HG03135 (cell line): ENCODE measurements at regions not wholly inside any gene's neighbourhood (a gene's known extent, or its start where the extent isn't known, plus 50 kb on each side); places are given as distances from the start of the nearest gene placed in this dataset.
"Not testable (repeated sequence)": the region's sequence is repeated elsewhere in the genome, so short reads cannot be mapped to it uniquely, and the experiment has no call there.

Experiments used
- ATAC-seq: cut with Tn5 transposase; IDR thresholded peaks from one replicate; pipeline ENCODE4 v1.9.1; 2021; ENCODE audit warnings: mild to moderate bottlenecking, moderate library complexity; ENCODE audit not compliant: unreplicated experiment

DNA sequence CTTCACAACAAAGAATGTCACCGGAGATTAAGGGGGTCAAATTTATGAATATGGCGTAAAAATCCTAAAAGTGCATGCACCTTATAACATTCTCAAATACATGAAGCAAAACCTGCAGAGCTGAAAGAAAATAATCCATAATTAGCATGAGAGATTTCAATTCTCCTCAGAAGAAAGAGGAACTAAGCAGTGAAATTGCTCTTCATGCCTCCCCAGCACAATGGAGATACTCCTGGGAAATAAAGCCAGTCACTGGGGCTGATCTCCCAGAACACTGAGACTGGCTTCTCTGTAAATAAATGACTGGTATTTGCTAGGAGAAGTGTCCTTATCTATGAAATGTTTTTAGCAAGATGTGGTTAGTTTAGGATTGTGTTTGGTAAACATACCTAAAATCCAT lies 68.1 kb downstream of the GOLGA6L6 start:
- not testable (repeated sequence) for ATAC-seq

DNA sequence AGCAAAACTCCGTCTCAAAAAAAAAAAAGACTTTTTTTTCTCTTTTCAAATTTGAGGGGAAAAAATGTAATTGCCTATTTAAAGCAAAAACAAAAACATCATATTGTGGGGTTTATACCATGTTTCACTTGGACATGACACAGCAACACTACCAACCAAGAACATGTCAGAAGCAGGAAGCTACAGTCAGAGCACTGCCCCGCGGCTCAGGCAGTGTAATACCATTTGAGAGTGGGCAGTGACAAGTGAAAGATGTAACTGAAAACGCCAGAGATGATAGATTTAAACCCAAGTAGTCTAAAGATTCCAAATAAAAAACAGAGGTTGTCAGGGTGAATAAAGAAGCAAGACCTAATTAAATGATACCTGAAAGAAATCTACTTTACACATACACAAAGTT lies 68.6 kb downstream of the GOLGA6L6 start:
- not testable (repeated sequence) for ATAC-seq

DNA sequence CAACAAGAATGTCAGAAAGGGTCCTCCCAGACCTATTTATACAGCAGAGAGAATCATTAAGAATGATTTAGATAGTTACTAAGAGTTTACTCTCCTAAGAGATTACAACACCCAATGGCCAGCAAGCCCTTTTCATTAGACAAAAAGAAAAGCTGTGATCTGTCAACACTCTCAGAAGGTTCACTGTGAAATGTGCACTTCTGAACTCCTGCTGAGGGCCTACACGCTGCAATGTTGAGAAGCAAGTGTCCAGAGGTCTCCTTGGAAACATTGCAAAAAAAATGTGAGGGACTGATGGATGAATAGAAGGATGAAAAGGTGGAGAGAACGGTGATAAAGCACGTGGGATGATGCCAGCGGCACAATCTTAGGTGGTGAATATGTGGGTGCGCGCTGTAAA lies 70.8 kb downstream of the GOLGA6L6 start:
- ATAC-seq: not testable (repeated sequence)

DNA sequence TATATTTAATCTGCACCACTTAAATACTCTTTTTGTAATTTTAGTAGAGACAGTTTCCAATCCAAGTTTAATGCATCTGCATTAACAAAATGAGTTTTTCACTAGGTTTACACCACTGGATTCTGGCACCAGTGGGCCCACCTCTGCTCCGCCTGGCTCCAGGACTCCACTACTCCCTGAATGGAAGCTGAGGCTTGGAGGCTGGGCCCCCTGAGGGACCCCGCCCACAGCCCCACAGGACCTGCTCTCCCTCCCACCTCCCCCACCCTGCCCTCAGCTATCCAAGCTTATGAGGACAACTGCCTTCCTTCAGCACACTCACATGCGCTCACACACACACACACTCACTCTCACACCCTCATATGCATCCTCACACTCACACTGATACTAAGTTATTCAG lies 100.5 kb downstream of the GOLGA6L6 start:
- not testable (repeated sequence) for ATAC-seq

GRCh38 chr15:20440390-20440789 lies 101.2 kb downstream of the GOLGA6L6 start:
- ATAC-seq: not testable (repeated sequence)

- not testable (repeated sequence) for ATAC-seq
Measured at GRCh38 chr15:20439111-20439510, 102.5 kb downstream of the GOLGA6L6 start.

DNA sequence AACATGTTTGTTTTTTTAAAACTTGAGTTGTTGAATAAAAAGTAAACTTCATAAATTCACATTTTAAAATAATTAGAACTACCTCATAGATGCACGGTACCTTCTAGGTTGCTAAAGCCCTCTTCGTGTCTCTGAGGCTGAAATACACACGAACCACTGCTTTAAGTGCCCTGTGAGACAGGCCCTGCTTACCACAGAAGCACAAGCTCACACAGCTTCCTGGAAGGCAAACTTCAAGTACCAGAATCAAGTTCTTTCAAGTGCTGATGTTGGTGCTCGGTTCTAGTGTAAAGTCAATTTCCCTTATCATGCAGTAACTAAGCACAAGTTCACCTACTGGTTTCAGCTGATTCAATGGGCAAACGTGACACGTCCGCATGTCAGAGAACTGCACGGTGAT lies 103.3 kb downstream of the GOLGA6L6 start:
- ATAC-seq: not testable (repeated sequence)

DNA sequence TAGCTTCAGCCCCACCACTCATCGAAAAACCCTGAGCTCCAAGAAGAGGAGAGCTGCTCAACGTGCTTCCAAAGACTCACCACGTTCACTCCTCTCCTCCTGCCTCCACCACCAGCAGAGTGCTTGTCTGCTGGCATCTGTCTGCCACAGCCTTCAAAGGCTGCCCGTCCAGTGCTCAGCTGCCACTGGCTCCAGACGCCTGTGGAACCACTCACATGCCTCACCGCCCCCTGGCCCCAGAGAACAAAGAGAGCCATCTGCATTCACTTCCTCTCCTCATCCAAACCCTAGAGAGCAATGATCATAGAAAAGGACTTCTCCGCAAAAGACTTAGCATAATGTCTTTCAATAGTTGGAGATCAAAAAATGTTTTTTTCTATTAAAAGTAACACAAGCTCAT lies 108.1 kb downstream of the GOLGA6L6 start:
- ATAC-seq: not testable (repeated sequence)

- ATAC-seq: not testable (repeated sequence)
Measured at GRCh38 chr15:20430495-20430894, 111.1 kb downstream of the GOLGA6L6 start.

DNA sequence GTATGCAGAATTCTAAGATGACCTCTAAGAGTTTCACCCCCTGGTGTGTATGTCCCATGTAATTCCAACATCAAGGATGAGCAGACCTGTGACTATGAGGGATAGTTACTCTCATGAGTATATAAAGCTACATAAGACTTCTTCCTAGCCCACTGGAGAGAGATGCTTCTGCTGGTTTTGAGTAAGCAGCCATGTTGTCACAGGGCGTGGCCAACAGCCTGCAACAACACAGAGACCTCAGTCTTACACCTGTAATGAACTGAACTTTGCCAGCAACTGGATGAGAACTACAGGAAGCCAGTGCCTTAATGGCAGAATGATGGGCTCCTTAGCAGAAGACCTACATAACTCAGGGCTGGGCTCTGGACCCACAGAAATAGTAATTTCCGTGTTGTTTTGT lies 120.9 kb downstream of the GOLGA6L6 start:
- not testable (repeated sequence) for ATAC-seq

- ATAC-seq: not testable (repeated sequence)
Measured at GRCh38 chr15:20416618-20417017, 125.0 kb downstream of the GOLGA6L6 start.

- ATAC-seq: not testable (repeated sequence)
Measured at GRCh38 chr15:20409667-20410198, 131.9 kb downstream of the GOLGA6L6 start.

DNA sequence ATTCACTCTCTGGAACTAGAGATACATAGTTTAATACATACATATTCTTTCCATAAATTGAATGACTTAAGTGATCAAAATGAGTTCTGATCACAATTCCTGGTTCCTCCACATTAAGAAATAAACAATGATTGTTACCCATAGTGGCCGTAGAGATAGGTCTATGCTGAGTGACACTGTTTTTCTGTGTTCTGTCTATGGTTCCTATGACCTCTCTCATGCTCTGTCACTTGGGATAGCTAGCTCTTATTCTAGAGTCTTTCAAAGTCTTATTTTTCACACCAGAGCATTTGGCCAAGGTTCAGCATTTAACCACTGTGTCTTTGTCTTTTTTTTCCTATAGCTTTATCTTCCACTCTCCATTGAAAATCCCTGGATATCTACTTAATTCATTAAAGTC lies 132.4 kb downstream of the GOLGA6L6 start:
- no peak for ATAC-seq

DNA sequence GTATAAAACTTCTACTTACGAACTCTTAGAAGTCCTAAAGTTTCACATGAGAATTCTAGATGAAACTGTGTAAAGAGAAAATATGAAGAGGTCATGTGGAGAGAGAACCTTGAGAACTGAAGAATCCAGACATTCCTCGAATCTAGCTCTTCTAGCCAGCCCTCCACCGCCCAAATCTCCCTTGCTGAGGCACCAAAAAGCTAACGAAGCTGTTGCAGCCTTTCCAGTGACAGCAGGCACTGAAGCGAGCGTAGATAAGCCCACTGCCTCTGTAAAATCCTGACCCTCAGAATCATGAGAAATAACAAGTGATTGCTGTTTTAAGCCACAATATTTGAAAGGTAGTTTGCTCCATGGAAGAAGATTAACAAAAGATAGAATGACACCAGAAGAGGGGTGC lies 134.0 kb downstream of the GOLGA6L6 start:
- ATAC-seq: no peak

DNA sequence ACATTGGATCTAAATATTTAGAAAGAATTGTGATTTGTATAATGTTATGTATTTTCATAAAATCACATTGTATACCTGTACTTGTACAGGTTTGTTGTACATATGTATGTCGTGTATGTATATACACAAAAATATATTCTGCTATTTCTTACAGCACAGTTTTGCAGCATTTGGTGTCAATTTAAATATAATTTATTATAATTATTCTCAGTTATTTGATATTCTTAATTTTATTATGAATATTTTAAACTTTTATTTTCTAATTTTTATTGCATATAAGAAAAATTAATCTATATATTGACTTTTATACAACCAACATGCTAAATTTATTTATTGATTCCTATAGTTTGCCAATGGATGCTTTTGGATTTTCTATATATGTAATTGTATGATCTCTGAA lies 137.0 kb downstream of the GOLGA6L6 start:
- ATAC-seq: not testable (repeated sequence)

DNA sequence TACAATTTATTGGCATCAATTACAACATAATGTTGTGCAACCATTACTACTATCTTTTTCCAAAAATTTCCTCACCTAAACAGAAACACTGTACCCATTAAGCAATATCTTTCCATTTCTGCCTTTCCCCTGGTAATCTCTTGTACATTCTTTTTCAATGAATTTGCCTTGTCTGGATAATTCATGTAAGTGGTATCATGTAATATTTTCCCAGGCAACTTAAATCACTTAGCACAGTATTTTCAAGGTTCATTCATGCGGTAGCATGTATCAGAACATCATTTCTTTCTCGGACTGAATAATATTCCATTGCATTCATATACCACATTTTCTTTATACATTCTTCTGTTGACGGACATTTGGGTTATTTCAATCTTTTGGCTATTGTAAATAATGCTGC lies 139.0 kb downstream of the GOLGA6L6 start:
- not testable (repeated sequence) for ATAC-seq

DNA sequence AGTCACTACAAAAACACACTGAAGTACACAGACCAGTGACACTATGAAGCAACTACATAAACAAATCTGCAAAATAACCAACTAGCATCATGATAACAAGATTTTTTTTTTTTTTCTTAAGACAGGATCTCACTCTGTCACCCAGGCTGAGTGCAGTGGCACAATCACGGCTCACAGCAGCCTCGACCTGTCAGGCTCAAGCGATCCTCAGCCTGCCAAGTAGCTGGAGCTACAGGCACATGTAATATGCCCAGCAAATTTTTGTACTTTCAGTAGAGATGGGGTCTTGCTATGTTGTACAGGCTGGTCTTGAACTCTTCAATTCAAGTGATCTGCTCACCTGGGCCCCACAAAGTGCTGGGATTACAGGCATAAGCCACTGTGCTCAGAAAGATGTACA lies 140.5 kb downstream of the GOLGA6L6 start:
- ATAC-seq: not testable (repeated sequence)

- ATAC-seq: not testable (repeated sequence)
Measured at GRCh38 chr15:20398680-20399079, 142.9 kb downstream of the GOLGA6L6 start.

GRCh38 chr15:20388161-20388560 lies 153.4 kb downstream of the GOLGA6L6 start:
- ATAC-seq: not testable (repeated sequence)

DNA sequence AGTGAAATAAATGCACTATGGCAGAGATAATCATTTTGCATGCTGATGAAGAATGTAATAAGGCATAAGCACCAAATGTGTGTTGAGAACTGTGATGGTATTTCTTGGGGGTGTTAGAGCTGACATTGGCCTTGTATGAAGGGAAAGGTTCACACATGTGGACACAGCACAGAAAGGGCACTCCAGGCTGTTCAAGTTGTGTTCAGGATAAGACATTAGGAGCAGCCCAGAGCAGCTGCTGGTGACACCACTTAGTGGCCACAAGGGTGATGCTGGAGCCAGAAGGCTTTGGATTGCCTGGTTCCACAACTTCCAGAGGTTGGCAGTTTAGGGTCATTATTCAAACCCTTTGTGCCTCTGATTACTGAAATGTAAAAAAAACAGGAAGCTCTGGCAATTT lies 155.4 kb downstream of the GOLGA6L6 start:
- no peak for ATAC-seq

DNA sequence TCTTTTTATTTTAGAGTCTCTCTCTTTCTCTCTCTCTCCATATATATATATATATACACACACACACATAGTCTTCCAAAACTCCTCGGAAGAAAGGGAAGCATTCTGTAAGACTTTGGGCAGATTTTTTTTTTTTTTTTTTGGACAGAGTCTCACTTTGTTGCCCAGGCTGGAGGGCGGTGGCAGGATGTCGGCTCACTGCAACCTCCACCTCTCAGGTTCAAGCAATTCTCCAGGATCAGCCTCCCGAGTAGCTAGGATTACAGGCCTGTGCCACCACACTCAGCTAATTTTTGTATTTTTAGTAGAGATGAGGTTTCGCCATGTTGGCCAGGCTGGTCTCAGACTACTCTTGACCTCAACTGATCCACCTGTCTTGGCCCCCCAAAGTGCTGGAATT lies 161.4 kb downstream of the GOLGA6L6 start:
- ATAC-seq: not testable (repeated sequence)

DNA sequence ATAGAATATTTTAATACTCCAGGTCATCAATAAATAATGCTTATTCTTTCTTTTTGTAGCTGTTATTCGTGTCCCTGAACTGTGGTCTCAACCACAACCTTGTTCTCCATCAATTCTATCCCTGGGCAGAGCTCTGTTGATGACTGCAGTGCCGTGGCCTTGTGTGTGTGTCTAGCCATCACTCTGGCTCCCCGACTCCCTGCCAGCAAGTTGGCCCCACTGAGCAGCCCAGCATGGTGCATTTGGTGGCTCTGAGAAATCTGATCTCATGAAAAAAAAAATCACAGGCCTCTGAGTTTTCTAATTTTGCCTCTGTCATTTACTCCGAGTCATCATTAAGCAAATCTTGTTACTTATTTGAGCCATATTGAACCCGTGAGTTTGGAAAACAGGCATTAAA lies 164.7 kb downstream of the GOLGA6L6 start:
- no peak for ATAC-seq

- ATAC-seq: not testable (repeated sequence)
Measured at GRCh38 chr15:20372416-20372815, 169.2 kb downstream of the GOLGA6L6 start.
